H1 (cell line): ENCODE measurements at regions not wholly inside any gene's neighbourhood (a gene's known extent, or its start where the extent isn't known, plus 50 kb on each side); places are given as distances from the start of the nearest gene placed in this dataset.

Experiments used
- CTCF ChIA-PET: fragments of 300-600 bp; sonication (Branson Sonifier 250); formaldehyde crosslinking; loops from one replicate; lab custom pipeline; 2021; ENCODE audit not compliant: partially characterized antibody; lab: Charles Lee
- POLR2A ChIA-PET: fragments of 300-600 bp; sonication (Branson Sonifier 250); formaldehyde crosslinking; loops from one replicate; lab custom pipeline; 2021; ENCODE audit warnings: inconsistent platforms; ENCODE audit not compliant: partially characterized antibody; lab: Charles Lee
- DNase-seq, 2 experiments: peaks; one replicate each; pipeline versions ENCODE4 v3.0.0 to v3.0.0-alpha.2; 2010 to 2022; ENCODE audit warnings: low spot score in 2 of 2, low read depth in 1 of 2, mixed read lengths in 1 of 2
- FAIRE-seq: peaks from 2 replicates; lab custom pipeline; 2011; peaks lifted over from hg19 to GRCh38; lab: Jason Lieb, UNC
- H2AFZ ChIP-seq: 2 replicates; pipeline ENCODE4 v1.8.1; 2012; ENCODE audit warnings: low read length, inconsistent platforms
- H2AK5ac ChIP-seq: 2 replicates; pipeline ENCODE4 v1.6.1; 2013; ENCODE audit warnings: low read depth, low read length
- H2BK120ac ChIP-seq: replicated peaks from 2 replicates; pipeline ENCODE3; 2013; ENCODE audit warnings: low read depth, low read length, inconsistent platforms
- H2BK12ac ChIP-seq: 2 replicates; pipeline ENCODE4 v1.6.1; 2013; ENCODE audit warnings: low read depth, low read length
- H2BK15ac ChIP-seq: 2 replicates; pipeline ENCODE4 v1.6.1; 2013; ENCODE audit warnings: low read length
- H2BK20ac ChIP-seq: 2 replicates; pipeline ENCODE4 v1.6.1; 2013; ENCODE audit warnings: low read length
- H2BK5ac ChIP-seq: 2 replicates; pipeline ENCODE4 v1.6.1; 2013; ENCODE audit warnings: low read depth, low read length
- H3K14ac ChIP-seq: 2 replicates; pipeline ENCODE4 v1.6.1; 2013; ENCODE audit warnings: inconsistent platforms; ENCODE audit not compliant: insufficient read length
- H3K18ac ChIP-seq: 2 replicates; pipeline ENCODE4 v1.6.1; 2013; ENCODE audit warnings: low read length; ENCODE audit errors: extremely low read depth
- H3K23ac ChIP-seq: 2 replicates; pipeline ENCODE4 v1.6.1; 2013; ENCODE audit warnings: inconsistent platforms; ENCODE audit not compliant: insufficient read length
- H3K23me2 ChIP-seq: 2 replicates; pipeline ENCODE4 v1.6.1; 2013; ENCODE audit warnings: low read depth, low read length
- H3K27ac ChIP-seq: 2 replicates; pipeline ENCODE4 v1.6.1; 2011; ENCODE audit warnings: low read depth, low read length, inconsistent platforms
- H3K27me3 ChIP-seq, 4 experiments: replicated peaks in 1 of 4; 1 replicate in 1 of 4; 2 replicates in 3 of 4; pipeline versions ENCODE4 v1.6.1 to v1.8.1; 2011 to 2013; ENCODE audit warnings: low read length in 3 of 4, mild to moderate bottlenecking in 3 of 4, inconsistent platforms in 2 of 4, mixed read lengths in 2 of 4, moderate library complexity in 1 of 4; ENCODE audit not compliant: control insufficient read depth in 3 of 4, insufficient read depth in 3 of 4; ENCODE audit errors: extremely low read depth in 1 of 4
- H3K36me3 ChIP-seq, 4 experiments: 2 replicates each; pipeline versions ENCODE4 v1.6.1 to v1.8.1; 2011 to 2013; ENCODE audit warnings: mild to moderate bottlenecking in 4 of 4, low read length in 3 of 4, moderate library complexity in 2 of 4, control low read depth in 1 of 4, inconsistent platforms in 1 of 4; ENCODE audit not compliant: insufficient read depth in 4 of 4, control insufficient read depth in 2 of 4
- H3K4ac ChIP-seq: replicated peaks from 2 replicates; pipeline ENCODE3; 2013; ENCODE audit warnings: low read length, low read depth, mixed read lengths, inconsistent platforms; ENCODE audit not compliant: insufficient read length
- H3K4me1 ChIP-seq, 4 experiments: replicated peaks in 1 of 4; 1 replicate in 1 of 4; 2 replicates in 3 of 4; pipeline versions ENCODE4 v1.6.1 to v1.8.1; 2011 to 2013; ENCODE audit warnings: low read length in 3 of 4, inconsistent platforms in 2 of 4, mixed read lengths in 1 of 4; ENCODE audit not compliant: insufficient read depth in 4 of 4, control insufficient read depth in 3 of 4
- H3K4me2 ChIP-seq, 2 experiments: 2 replicates each; pipeline versions ENCODE4 v1.6.1 to v1.8.1; 2011 to 2013; ENCODE audit warnings: low read depth in 2 of 2, low read length in 2 of 2, control low read depth in 1 of 2, inconsistent platforms in 1 of 2, mild to moderate bottlenecking in 1 of 2; ENCODE audit not compliant: insufficient read depth in 1 of 2
- H3K4me3 ChIP-seq, 4 experiments: fragments of 200-600, 300-600 bp in 1 of 4; sonication (generic), shearing (Covaris generic), sonication (Bioruptor Twin) in 1 of 4; 2 replicates each; pipeline versions ENCODE4 v1.5.1 to v1.8.1; 2011 to 2016; ENCODE audit warnings: low read length in 4 of 4, low read depth in 3 of 4, control low read depth in 2 of 4, inconsistent platforms in 2 of 4, mild to moderate bottlenecking in 2 of 4, mixed read lengths in 1 of 4, moderate library complexity in 1 of 4; ENCODE audit not compliant: insufficient read depth in 2 of 4; ENCODE audit errors: extremely low read depth in 1 of 4
- H3K56ac ChIP-seq: replicated peaks from 2 replicates; pipeline ENCODE3; 2013; ENCODE audit warnings: low read depth, mild to moderate bottlenecking, mixed read lengths, low read length, inconsistent platforms; ENCODE audit not compliant: insufficient read length
- H3K79me1 ChIP-seq: 2 replicates; pipeline ENCODE4 v1.6.1; 2013; ENCODE audit warnings: low read depth, low read length, control low read depth
- H3K79me2 ChIP-seq, 2 experiments: 2 replicates each; pipeline versions ENCODE4 v1.6.1 to v1.8.1; 2012 to 2013; ENCODE audit warnings: low read length in 2 of 2, mild to moderate bottlenecking in 2 of 2, inconsistent platforms in 1 of 2; ENCODE audit not compliant: insufficient read depth in 2 of 2, control insufficient read depth in 1 of 2
- H3K9ac ChIP-seq, 4 experiments: replicated peaks in 1 of 4; 1 replicate in 1 of 4; 2 replicates in 3 of 4; pipeline versions ENCODE4 v1.6.1 to v1.8.1; 2011 to 2013; ENCODE audit warnings: low read depth in 3 of 4, low read length in 3 of 4, control low read depth in 2 of 4, mild to moderate bottlenecking in 2 of 4, moderate library complexity in 2 of 4, inconsistent platforms in 1 of 4; ENCODE audit errors: extremely low read depth in 1 of 4
- H3K9me3 ChIP-seq, 2 experiments: 2 replicates each; pipeline versions ENCODE4 v1.6.1 to v1.8.1; 2012 to 2013; ENCODE audit warnings: mild to moderate bottlenecking in 2 of 2, moderate library complexity in 2 of 2, control low read depth in 1 of 2, inconsistent platforms in 1 of 2, low read depth in 1 of 2, low read length in 1 of 2, mixed read lengths in 1 of 2; ENCODE audit not compliant: insufficient read depth in 2 of 2
- H4K20me1 ChIP-seq, 2 experiments: replicated peaks in 1 of 2; 2 replicates each; pipeline versions ENCODE3 to v1.8.1; 2011 to 2013; ENCODE audit warnings: inconsistent platforms in 2 of 2, low read length in 2 of 2, mild to moderate bottlenecking in 1 of 2; ENCODE audit not compliant: insufficient read depth in 2 of 2, control insufficient read depth in 1 of 2
- H4K5ac ChIP-seq: 2 replicates; pipeline ENCODE4 v1.6.1; 2013; ENCODE audit warnings: low read length, low read depth, mixed read lengths, inconsistent platforms; ENCODE audit not compliant: insufficient read length
- H4K8ac ChIP-seq: 2 replicates; pipeline ENCODE4 v1.8.0; 2013; ENCODE audit warnings: mild to moderate bottlenecking, moderate library complexity, low read length, inconsistent platforms; ENCODE audit not compliant: insufficient read depth; ENCODE audit errors: extremely low read depth
- H4K91ac ChIP-seq: replicated peaks from 2 replicates; pipeline ENCODE3; 2013; ENCODE audit warnings: low read length, mixed read lengths, inconsistent platforms; ENCODE audit not compliant: insufficient read length
- JUN ChIP-seq: IDR thresholded peaks from 2 replicates; pipeline ENCODE4 v1.6.1; 2011; ENCODE audit warnings: low read depth, mild to moderate bottlenecking, improper control_type of control experiment, low read length
- MAFK ChIP-seq: IDR thresholded peaks from 2 replicates; pipeline ENCODE4 v1.6.1; 2012; ENCODE audit warnings: low read depth, mild to moderate bottlenecking, improper control_type of control experiment, low read length
- PHF8 ChIP-seq: fragments of 200-600 bp; sonication (generic); conservative IDR thresholded peaks from 2 replicates; pipeline ENCODE4 v1.7.1; 2012; ENCODE audit warnings: low read depth, mild to moderate bottlenecking, inconsistent platforms, low read length, moderate library complexity
- RAD21 ChIP-seq, 2 experiments: IDR thresholded peaks in 1 of 2; conservative IDR thresholded peaks in 1 of 2; 2 replicates each; pipeline ENCODE4 v1.6.1; 2011; ENCODE audit warnings: low read depth in 2 of 2, low read length in 2 of 2, improper control_type of control experiment in 1 of 2, inconsistent platforms in 1 of 2, mild to moderate bottlenecking in 1 of 2, moderate library complexity in 1 of 2
- SP1 ChIP-seq: IDR thresholded peaks from 2 replicates; pipeline ENCODE4 v1.6.1; 2011; ENCODE audit warnings: low read depth, low read length
- SP4 ChIP-seq: IDR thresholded peaks from 2 replicates; pipeline ENCODE4 v1.6.1; 2012; ENCODE audit warnings: low read length, inconsistent platforms
- TAF1 ChIP-seq: IDR thresholded peaks from 2 replicates; pipeline ENCODE4 v1.6.1; 2011; ENCODE audit warnings: mild to moderate bottlenecking, low read depth, low read length
- WGBS, 2 experiments: shearing (Covaris generic) in 1 of 2; methylation state at CpG; one replicate each; pipeline versions ENCODE4 v1.1.6 to v1.1.7; 2013 to 2015; ENCODE audit warnings: low lambda C conversion rate in 2 of 2, mixed read lengths in 2 of 2, inconsistent platforms in 1 of 2, low coverage in 1 of 2, missing lambda C conversion rate in 1 of 2; ENCODE audit not compliant: insufficient replicate concordance in 2 of 2, insufficient coverage in 1 of 2, insufficient read length in 1 of 2; ENCODE audit errors: extremely low coverage in 1 of 2, missing lambda C conversion rate in 1 of 2; 5-methylcytosine and 5-hydroxymethylcytosine counted together

- Histone ChIP-seq H3K9ac (no peak overlapping the region), H3K56ac (no peak overlapping the region), H3K18ac (no peak overlapping the region), H3K79me2 (no peaks in the 10 kb centered on the region), H4K5ac (no peak overlapping the region), H2BK20ac (no peak overlapping the region), H3K79me1 (no peaks in the 10 kb centered on the region), H3K4me3 (no peak overlapping the region), H4K8ac (no peak overlapping the region), H3K9me3 (no peaks in the 10 kb centered on the region; a peak in 1 of 4 replicates), H2BK12ac (no peak overlapping the region), H3K27me3 (no peaks in the 10 kb centered on the region), H2AK5ac (no peak overlapping the region), H3K14ac (no peak overlapping the region), H3K36me3 (no peaks in the 10 kb centered on the region), H3K23ac (no peak overlapping the region), H3K23me2 (no peaks in the 10 kb centered on the region), H3K4me2 (no peak overlapping the region), H2BK5ac (no peak overlapping the region), H2BK15ac (no peak overlapping the region), H2BK120ac (no peak overlapping the region), H4K20me1 (no peaks in the 10 kb centered on the region), H2AFZ (no peak overlapping the region), H4K91ac (no peak overlapping the region), H3K4ac (no peak overlapping the region), H3K27ac (no peak overlapping the region), H3K4me1 (no peaks in the 10 kb centered on the region)
- ChIA-PET POLR2A (no interaction called here), CTCF (interaction anchor here (1.3 kb wide), 1 partner anchor 232 kb away, joined by 4 read pairs; no protein-coding TSS in a partner anchor)
- no peak for FAIRE-seq
- DNase-seq, result no peak
- WGBS, 2 experiments, result 85% methylated on average over 4 of the region's 4 CpGs; no CpG with 5 or more reads in 1 of the 2 experiments
- no peak for TF ChIP-seq SP1
- TF ChIP-seq SP4, result no peak
- TF ChIP-seq JUN, result no peak
- TF ChIP-seq TAF1, result no peak
- no peak for TF ChIP-seq MAFK
- no peak for TF ChIP-seq PHF8
- TF ChIP-seq RAD21 (IDR thresholded peaks at IDR 0.05 in 1 of 2, conservative IDR thresholded peaks at IDR 0.05 in 1 of 2; ENCODE audit: low read depth in 2 of 2, low read length in 2 of 2), result no peak
Observed at GRCh38 chr4:177107288-177107921, 202.3 kb upstream of the NEIL3 start.
